H9 (cell line): ENCODE measurements at regions not wholly inside any gene's neighbourhood (a gene's known extent, or its start where the extent isn't known, plus 50 kb on each side); places are given as distances from the start of the nearest gene placed in this dataset.

ENCODE experiments used
- DNase-seq: peaks from one replicate; pipeline ENCODE4 v3.0.0-alpha.2; 2017
- H2AFZ ChIP-seq: one replicate; pipeline ENCODE4 v1.6.1; 2013; ENCODE audit warnings: mild to moderate bottlenecking, low read length, control low read depth, moderate library complexity
- H2AK5ac ChIP-seq: 2 replicates; pipeline ENCODE4 v1.6.1; 2013; ENCODE audit warnings: low read length, control low read depth, mixed read lengths; ENCODE audit not compliant: insufficient read length
- H2BK120ac ChIP-seq: one replicate; pipeline ENCODE4 v1.6.1; 2013; ENCODE audit warnings: low read depth, mild to moderate bottlenecking, low read length, control low read depth, inconsistent platforms; ENCODE audit not compliant: poor library complexity, severe bottlenecking
- H2BK12ac ChIP-seq: 2 replicates; pipeline ENCODE4 v1.6.1; 2013; ENCODE audit warnings: low read length, control low read depth, mixed read lengths, low read depth; ENCODE audit not compliant: insufficient read length
- H2BK15ac ChIP-seq: 2 replicates; pipeline ENCODE4 v1.6.1; 2013; ENCODE audit warnings: low read depth, low read length, control low read depth
- H2BK20ac ChIP-seq: one replicate; pipeline ENCODE4 v1.6.1; 2013; ENCODE audit warnings: low read depth, mild to moderate bottlenecking, low read length, control low read depth, inconsistent platforms; ENCODE audit not compliant: poor library complexity, severe bottlenecking
- H2BK5ac ChIP-seq: 2 replicates; pipeline ENCODE4 v1.6.1; 2013; ENCODE audit warnings: low read length, control low read depth, mixed read lengths; ENCODE audit not compliant: insufficient read length
- H3K14ac ChIP-seq: 2 replicates; pipeline ENCODE4 v1.6.1; 2013; ENCODE audit warnings: low read length, control low read depth; ENCODE audit not compliant: insufficient read depth
- H3K18ac ChIP-seq: 2 replicates; pipeline ENCODE4 v1.6.1; 2013; ENCODE audit warnings: low read depth, mild to moderate bottlenecking, mixed read lengths, low read length, control low read depth; ENCODE audit not compliant: insufficient read length
- H3K23ac ChIP-seq: 2 replicates; pipeline ENCODE4 v1.6.1; 2013; ENCODE audit warnings: low read length, control low read depth, mixed read lengths, low read depth; ENCODE audit not compliant: insufficient read length
- H3K23me2 ChIP-seq: 2 replicates; pipeline ENCODE4 v1.6.1; 2013; ENCODE audit warnings: low read depth, mild to moderate bottlenecking, mixed read lengths, low read length, control low read depth; ENCODE audit not compliant: insufficient read length, poor library complexity, severe bottlenecking
- H3K27ac ChIP-seq: 2 replicates; pipeline ENCODE4 v1.5.1; 2013; ENCODE audit warnings: low read length, control low read depth, mixed read lengths, low read depth; ENCODE audit not compliant: insufficient read length
- H3K27me3 ChIP-seq: 2 replicates; pipeline ENCODE4 v1.6.1; 2013; ENCODE audit warnings: low read length, control low read depth, inconsistent platforms; ENCODE audit not compliant: insufficient read depth
- H3K4ac ChIP-seq: 2 replicates; pipeline ENCODE4 v1.6.1; 2013; ENCODE audit warnings: low read depth, mild to moderate bottlenecking, control low read depth, inconsistent platforms, low read length, moderate library complexity
- H3K4me1 ChIP-seq: 2 replicates; pipeline ENCODE4 v1.6.1; 2013; ENCODE audit warnings: low read length, control low read depth, inconsistent platforms; ENCODE audit not compliant: insufficient read depth
- H3K4me2 ChIP-seq: 2 replicates; pipeline ENCODE4 v1.6.1; 2013; ENCODE audit warnings: low read length, control low read depth, mixed read lengths; ENCODE audit not compliant: insufficient read length, insufficient read depth
- H3K56ac ChIP-seq: 2 replicates; pipeline ENCODE4 v1.6.1; 2013; ENCODE audit warnings: low read depth, mild to moderate bottlenecking, mixed read lengths, low read length, control low read depth; ENCODE audit not compliant: insufficient read length
- H3K79me1 ChIP-seq: 2 replicates; pipeline ENCODE4 v1.6.1; 2013; ENCODE audit warnings: low read depth, mild to moderate bottlenecking, moderate library complexity, low read length, control low read depth, inconsistent platforms; ENCODE audit not compliant: insufficient read depth, poor library complexity, severe bottlenecking
- H3K79me2 ChIP-seq: 2 replicates; pipeline ENCODE4 v1.6.1; 2013; ENCODE audit warnings: low read length, control low read depth, inconsistent platforms; ENCODE audit not compliant: insufficient read depth
- H3K9ac ChIP-seq: 2 replicates; pipeline ENCODE4 v1.6.1; 2013; ENCODE audit warnings: low read length, control low read depth, mixed read lengths; ENCODE audit not compliant: insufficient read length; ENCODE audit errors: extremely low read depth
- H3K9me3 ChIP-seq: one replicate; pipeline ENCODE4 v1.6.1; 2013; ENCODE audit warnings: low read depth, low read length, inconsistent platforms; ENCODE audit not compliant: control insufficient read depth
- H3T11ph ChIP-seq: one replicate; pipeline ENCODE4 v1.6.1; 2013; ENCODE audit warnings: mild to moderate bottlenecking, low read length, control low read depth, inconsistent platforms
- H4K20me1 ChIP-seq: one replicate; pipeline ENCODE4 v1.6.1; 2013; ENCODE audit not compliant: control insufficient read depth, insufficient read length, insufficient read depth
- H4K5ac ChIP-seq: 2 replicates; pipeline ENCODE4 v1.6.1; 2013; ENCODE audit warnings: low read depth, mild to moderate bottlenecking, mixed read lengths, low read length, control low read depth; ENCODE audit not compliant: insufficient read length
- H4K8ac ChIP-seq: replicated peaks from 2 replicates; pipeline ENCODE4 v1.6.1; 2013; ENCODE audit warnings: low read length, control low read depth, mixed read lengths, low read depth; ENCODE audit not compliant: insufficient read length
- H4K91ac ChIP-seq: 2 replicates; pipeline ENCODE4 v1.6.1; 2013; ENCODE audit warnings: low read depth, mild to moderate bottlenecking, moderate library complexity, mixed read lengths, low read length, control low read depth; ENCODE audit not compliant: insufficient read length
- H3K27ac Mint-ChIP-seq, 3 experiments: 2 replicates in 2 of 3; 3 replicates in 1 of 3; pipeline ENCODE4 v1.8.0; 2020 to 2021; ENCODE audit warnings: mixed read lengths in 3 of 3, mild to moderate bottlenecking in 1 of 3, moderate library complexity in 1 of 3
- H3K27me3 Mint-ChIP-seq: 2 replicates; pipeline ENCODE4 v1.8.0; 2021; ENCODE audit warnings: low read depth, mild to moderate bottlenecking, moderate library complexity, mixed read lengths
- H3K36me3 Mint-ChIP-seq, 3 experiments: 2 replicates in 2 of 3; 3 replicates in 1 of 3; pipeline ENCODE4 v1.8.0; 2020 to 2021; ENCODE audit warnings: low read depth in 3 of 3, mixed read lengths in 3 of 3; ENCODE audit not compliant: insufficient read depth in 1 of 3
- H3K4me1 Mint-ChIP-seq, 2 experiments: 2 replicates each; pipeline ENCODE4 v1.8.0; 2020; ENCODE audit warnings: mixed read lengths in 2 of 2
- H3K4me3 Mint-ChIP-seq, 2 experiments: 2 replicates in 1 of 2; 3 replicates in 1 of 2; pipeline ENCODE4 v1.8.0; 2020 to 2021; ENCODE audit warnings: mild to moderate bottlenecking in 2 of 2, mixed read lengths in 2 of 2, moderate library complexity in 1 of 2
- H3K9me3 Mint-ChIP-seq, 2 experiments: 2 replicates in 1 of 2; 3 replicates in 1 of 2; pipeline ENCODE4 v1.8.0; 2020; ENCODE audit warnings: mild to moderate bottlenecking in 2 of 2, mixed read lengths in 2 of 2, moderate library complexity in 1 of 2
- CTCF ChIP-seq: fragments of 200-600 bp; sonication (generic); conservative IDR thresholded peaks from 3 replicates; pipeline ENCODE4 v1.8.0; 2021; ENCODE audit warnings: antibody characterized with exemption, mild to moderate bottlenecking
- WGBS: extraction: QIAGEN DNeasy Blood & Tissue Kit; methylation state at CpG from one replicate; pipeline ENCODE4 v1.1.7; 2013; ENCODE audit warnings: missing lambda C conversion rate, low lambda C conversion rate, mixed read lengths; ENCODE audit not compliant: insufficient read length; ENCODE audit errors: extremely low coverage; 5-methylcytosine and 5-hydroxymethylcytosine counted together

GRCh38 chr9:134539586-134540194 lies 101.9 kb upstream of the COL5A1 start:
- H2AFZ ChIP-seq, result no peak overlapping the region
- no peak overlapping the region for H2BK12ac ChIP-seq
- Mint-ChIP-seq H3K27ac (no peak overlapping the region), H3K36me3 (no peaks in the 10 kb centered on the region; a peak in 1 of 7 replicates), H3K4me1 (peaks cover 8 to 12% of the 10 kb centered on the region in 2 experiments), H3K9me3 (peaks cover 4 to 6% of the 10 kb centered on the region in 2 experiments; a peak in 3 of 5 replicates), H3K4me3 (no peak overlapping the region), H3K27me3 (no peaks in the 10 kb centered on the region; the same call in none of the 2 replicates)
- H4K20me1 ChIP-seq, result no peaks in the 10 kb centered on the region
- no peaks in the 10 kb centered on the region for H3K23me2 ChIP-seq
- no peak overlapping the region for H2AK5ac ChIP-seq
- no peak overlapping the region for H3K18ac ChIP-seq
- no peak overlapping the region for H3K4me2 ChIP-seq
- H3K9me3 ChIP-seq, result no peaks in the 10 kb centered on the region
- DNase-seq, result no peak
- no peaks in the 10 kb centered on the region for H3K79me2 ChIP-seq
- H3K9ac ChIP-seq, result no peak overlapping the region
- no peak overlapping the region for H3K56ac ChIP-seq
- H4K91ac ChIP-seq, result no peak overlapping the region
- no peak overlapping the region for H3K14ac ChIP-seq
- no peak overlapping the region for H2BK120ac ChIP-seq
- no peak overlapping the region for H2BK20ac ChIP-seq
- no peak overlapping the region for H2BK5ac ChIP-seq
- H3T11ph ChIP-seq, result no peak overlapping the region
- H3K4me1 ChIP-seq, result no peaks in the 10 kb centered on the region; the same call in 1 of the 2 replicates
- no peaks in the 10 kb centered on the region for H3K27me3 ChIP-seq
- no peak overlapping the region for H2BK15ac ChIP-seq
- no CpG with 5 or more reads among the region's 11 CpGs for WGBS
- no peaks in the 10 kb centered on the region for H3K79me1 ChIP-seq
- H4K5ac ChIP-seq, result no peak overlapping the region
- H3K23ac ChIP-seq, result no peak overlapping the region
- H3K27ac ChIP-seq, result no peak overlapping the region
- no peak overlapping the region for H4K8ac ChIP-seq
- no peak for TF ChIP-seq CTCF
- H3K4ac ChIP-seq, result no peak overlapping the region
